IMR-90 (cell line): ENCODE measurements at regions not wholly inside any gene's neighbourhood (a gene's known extent, or its start where the extent isn't known, plus 50 kb on each side); places are given as distances from the start of the nearest gene placed in this dataset.

Experiments used
- ATAC-seq: fragments of 200-7000 bp; cut with Tn5 transposase; 2 replicates; pipeline ENCODE4 v1.9.1; 2020; ENCODE audit warnings: low read depth, mild to moderate bottlenecking, moderate library complexity
- BruUV-seq: library from RNA; stranded (reverse); fragments of 400-500 nt; replicated peaks from 2 replicates; lab custom pipeline; 2021; lab: Mats Ljungman, UMichigan
- CTCF ChIA-PET: fragments of 300-600 bp; formaldehyde crosslinking; extraction: SDS; loops from one replicate; lab custom pipeline; 2021; ENCODE audit warnings: antibody characterized with exemption; lab: Yijun Ruan, JAX
- POLR2A ChIA-PET: fragments of 300-600 bp; sonication (Branson Sonifier 250); formaldehyde crosslinking; loops from one replicate; lab custom pipeline; 2022; ENCODE audit warnings: antibody characterized with exemption; ENCODE audit not compliant: unreplicated experiment; lab: Charles Lee
- DNase-seq: peaks from one replicate; pipeline ENCODE4 v3.0.0; 2013
- H2AFZ ChIP-seq: replicated peaks from 2 replicates; pipeline ENCODE3; 2013; ENCODE audit warnings: low read length, mild to moderate bottlenecking; ENCODE audit not compliant: poor library complexity
- H2AK5ac ChIP-seq: 2 replicates; pipeline ENCODE4 v1.6.1; 2013; ENCODE audit warnings: low read depth, low read length, inconsistent platforms
- H2AK9ac ChIP-seq: replicated peaks from 2 replicates; pipeline ENCODE3; 2013; ENCODE audit warnings: mild to moderate bottlenecking, low read depth, low read length, moderate library complexity; ENCODE audit not compliant: poor library complexity
- H2BK120ac ChIP-seq: 2 replicates; pipeline ENCODE4 v1.6.1; 2013; ENCODE audit warnings: low read depth, low read length, inconsistent platforms
- H2BK15ac ChIP-seq: 3 replicates; pipeline ENCODE4 v1.6.1; 2013; ENCODE audit warnings: low read depth, low read length, inconsistent platforms
- H2BK20ac ChIP-seq: 2 replicates; pipeline ENCODE4 v1.6.1; 2013; ENCODE audit warnings: low read depth, mild to moderate bottlenecking, inconsistent platforms, low read length, moderate library complexity
- H2BK5ac ChIP-seq: 2 replicates; pipeline ENCODE4 v1.6.1; 2013; ENCODE audit warnings: mild to moderate bottlenecking, low read depth, low read length, inconsistent platforms; ENCODE audit not compliant: poor library complexity, severe bottlenecking
- H3K14ac ChIP-seq: replicated peaks from 2 replicates; pipeline ENCODE4 v1.6.1; 2013; ENCODE audit warnings: low read depth, low read length, inconsistent platforms
- H3K18ac ChIP-seq: 2 replicates; pipeline ENCODE4 v1.6.1; 2013; ENCODE audit warnings: low read depth, low read length, control low read depth
- H3K23ac ChIP-seq: 2 replicates; pipeline ENCODE4 v1.6.1; 2013; ENCODE audit warnings: low read depth, low read length, inconsistent platforms
- H3K27ac ChIP-seq: 2 replicates; pipeline ENCODE4 v1.5.1; 2013; ENCODE audit warnings: mild to moderate bottlenecking, control low read depth, low read length; ENCODE audit not compliant: insufficient read depth
- H3K27me3 ChIP-seq: 2 replicates; pipeline ENCODE4 v1.6.1; 2013; ENCODE audit warnings: low read length; ENCODE audit not compliant: control insufficient read depth, insufficient read depth
- H3K36me3 ChIP-seq: 2 replicates; pipeline ENCODE4 v1.6.1; 2013; ENCODE audit warnings: low read length, mixed read lengths; ENCODE audit not compliant: control insufficient read depth, insufficient read depth
- H3K4ac ChIP-seq: 2 replicates; pipeline ENCODE4 v1.6.1; 2013; ENCODE audit warnings: low read depth, low read length, inconsistent platforms
- H3K4me1 ChIP-seq: 2 replicates; pipeline ENCODE4 v1.6.1; 2013; ENCODE audit warnings: low read length, mixed read lengths; ENCODE audit not compliant: control insufficient read depth, insufficient read depth
- H3K4me2 ChIP-seq: 2 replicates; pipeline ENCODE4 v1.6.1; 2013; ENCODE audit warnings: low read depth, mild to moderate bottlenecking, control low read depth, low read length, moderate library complexity
- H3K4me3 ChIP-seq: 2 replicates; pipeline ENCODE4 v1.5.1; 2013; ENCODE audit warnings: low read depth, mild to moderate bottlenecking, control low read depth, low read length, moderate library complexity; ENCODE audit not compliant: insufficient read depth
- H3K56ac ChIP-seq: 2 replicates; pipeline ENCODE4 v1.6.1; 2013; ENCODE audit warnings: low read length, inconsistent platforms; ENCODE audit not compliant: insufficient read depth; ENCODE audit errors: extremely low read depth
- H3K79me1 ChIP-seq, 2 experiments: 2 replicates each; pipeline ENCODE4 v1.6.1; 2013; ENCODE audit warnings: low read length in 2 of 2, inconsistent platforms in 1 of 2, low read depth in 1 of 2
- H3K9ac ChIP-seq: 2 replicates; pipeline ENCODE4 v1.6.1; 2013; ENCODE audit warnings: low read depth, low read length, control low read depth
- H3K9me1 ChIP-seq: 2 replicates; pipeline ENCODE4 v1.6.1; 2013; ENCODE audit warnings: low read length, inconsistent platforms; ENCODE audit not compliant: insufficient read depth
- H3K9me3 ChIP-seq: 2 replicates; pipeline ENCODE4 v1.6.1; 2013; ENCODE audit warnings: low read length; ENCODE audit not compliant: control insufficient read depth, insufficient read depth
- H4K20me1 ChIP-seq: 2 replicates; pipeline ENCODE4 v1.6.1; 2013; ENCODE audit warnings: low read length, inconsistent platforms; ENCODE audit not compliant: insufficient read depth
- H4K5ac ChIP-seq: 2 replicates; pipeline ENCODE4 v1.6.1; 2013; ENCODE audit warnings: mild to moderate bottlenecking, low read depth, low read length, control low read depth
- H4K8ac ChIP-seq, 2 experiments: 2 replicates each; pipeline ENCODE4 v1.6.1; 2013; ENCODE audit warnings: low read depth in 2 of 2, low read length in 2 of 2, control low read depth in 1 of 2, inconsistent platforms in 1 of 2
- H4K91ac ChIP-seq: 2 replicates; pipeline ENCODE4 v1.6.1; 2013; ENCODE audit warnings: low read depth, low read length, inconsistent platforms; ENCODE audit not compliant: insufficient read depth
- FOS ChIP-seq: fragments of 150-350 bp; IDR thresholded peaks from 2 replicates; pipeline ENCODE4 v1.6.1; 2016; ENCODE audit warnings: low read depth, low read length
- MAFK ChIP-seq: IDR thresholded peaks from 2 replicates; pipeline ENCODE4 v1.6.1; 2012; ENCODE audit warnings: low read depth, low read length, improper control_type of control experiment
- MXI1 ChIP-seq: IDR thresholded peaks from 2 replicates; pipeline ENCODE4 v1.6.1; 2012; ENCODE audit warnings: low read depth, mild to moderate bottlenecking, low read length, moderate library complexity, borderline replicate concordance
- RCOR1 ChIP-seq: IDR thresholded peaks from 2 replicates; pipeline ENCODE4 v1.6.1; 2012; ENCODE audit warnings: mild to moderate bottlenecking, low read length, improper control_type of control experiment; ENCODE audit not compliant: insufficient replicate concordance
- SMC3 ChIP-seq: fragments of 150-350 bp; IDR thresholded peaks from 2 replicates; pipeline ENCODE4 v1.6.1; 2016; ENCODE audit warnings: low read depth, mild to moderate bottlenecking, antibody characterized with exemption, low read length, moderate library complexity
- WGBS, 2 experiments: methylation state at CpG; one replicate each; pipeline versions ENCODE4 v1.1.5 to v1.1.7; 2013; ENCODE audit warnings: missing lambda C conversion rate in 2 of 2; ENCODE audit not compliant: insufficient read length in 1 of 2; ENCODE audit errors: extremely low coverage in 2 of 2; 5-methylcytosine and 5-hydroxymethylcytosine counted together
- dilution Hi-C: fragments of 300-500 bp; cut with HindIII; formaldehyde crosslinking; loops from one replicate; pipeline ENCODE4 v1.14.3; 2018; ENCODE audit warnings: low sequenced_read_pairs; ENCODE audit not compliant: unreplicated experiment
- in situ Hi-C: fragments of 300-500 bp; cut with MboI; formaldehyde crosslinking; loops from 3 replicates; pipeline ENCODE4 v1.14.3; 2019; ENCODE audit warnings: low sequenced_read_pairs, inconsistent platforms, mixed read lengths
- intact Hi-C: fragments of 100-400 bp; cut with micrococcal nuclease; formaldehyde crosslinking; loops from 2 replicates; pipeline ENCODE4 v1.10.0; 2022

- Histone ChIP-seq H3K4me3 (no peak overlapping the region), H4K91ac (no peak overlapping the region), H3K14ac (no peak overlapping the region), H3K36me3 (no peaks in the 10 kb centered on the region), H3K4ac (no peak overlapping the region), H3K9me3 (no peaks in the 10 kb centered on the region), H2AK5ac (no peak overlapping the region), H2AFZ (no peak overlapping the region), H3K23ac (no peak overlapping the region), H3K4me1 (0 out of 2 replicates have a peak, but pooled peaks cover 2% of the 10 kb centered on the region), H4K8ac (no peak overlapping the region), H3K56ac (no peak overlapping the region), H2BK5ac (no peak overlapping the region), H3K27ac (no peak overlapping the region), H3K18ac (no peak overlapping the region), H3K4me2 (no peak overlapping the region), H2AK9ac (no peak overlapping the region), H3K79me1 (no peaks in the 10 kb centered on the region), H3K9ac (no peak overlapping the region), H2BK15ac (no peak overlapping the region), H3K27me3 (no peaks in the 10 kb centered on the region), H4K5ac (no peak overlapping the region), H4K20me1 (no peaks in the 10 kb centered on the region), H2BK120ac (no peak overlapping the region), H2BK20ac (no peak overlapping the region), H3K9me1 (no peaks in the 10 kb centered on the region)
- dilution Hi-C loops (no loop called here), in situ Hi-C loops (no loop called here), intact Hi-C loops (no loop called here)
- ChIA-PET POLR2A (no interaction called here), CTCF (no interaction called here)
- no peak for ATAC-seq
- no peak for DNase-seq
- no TSS peak for BruUV-seq
- no CpG with 5 or more reads among the region's 4 CpGs for WGBS, 2 experiments
- TF ChIP-seq MXI1: no peak
- no peak for TF ChIP-seq SMC3
- no peak for TF ChIP-seq FOS
- no peak for TF ChIP-seq MAFK
- no peak for TF ChIP-seq RCOR1
Measured at GRCh38 chr9:80188579-80188978, 616.8 kb downstream of the TLE4 start.
